Activated T-helper 2 cell treated with anti-CD3 and anti-CD28 coated beads, Interferon-gamma antibody, Interleukin-2, Interleukin-4, amounts not matched to agents 10 μg/mL and 5 μg/mL and 100 μg/mL, durations not matched to agents 14 hours and 24 hours and 36 hours (primary cell): ENCODE measurements at regions not wholly inside any gene's neighbourhood (a gene's known extent, or its start where the extent isn't known, plus 50 kb on each side); places are given as distances from the start of the nearest gene placed in this dataset.
"Not testable (repeated sequence)": the region's sequence is repeated elsewhere in the genome, so short reads cannot be mapped to it uniquely, and the experiment has no call there.

ENCODE experiments used
- DNase-seq: peaks from one replicate; pipeline ENCODE4 v3.0.0; 2021; ENCODE audit warnings: low spot score
- H3K27ac Mint-ChIP-seq: one replicate; pipeline ENCODE4 v1.8.0; 2021; ENCODE audit warnings: mixed read lengths
- H3K27me3 Mint-ChIP-seq: one replicate; pipeline ENCODE4 v1.8.0; 2021; ENCODE audit warnings: low read depth, mixed read lengths
- H3K36me3 Mint-ChIP-seq: one replicate; pipeline ENCODE4 v1.8.0; 2021; ENCODE audit warnings: low read depth, mixed read lengths
- H3K4me1 Mint-ChIP-seq: one replicate; pipeline ENCODE4 v1.8.0; 2021; ENCODE audit warnings: low read depth, mixed read lengths
- H3K4me3 Mint-ChIP-seq: one replicate; pipeline ENCODE4 v1.8.0; 2021; ENCODE audit warnings: low read depth, mild to moderate bottlenecking, moderate library complexity, mixed read lengths
- H3K9me3 Mint-ChIP-seq: one replicate; pipeline ENCODE4 v1.8.0; 2021; ENCODE audit warnings: mixed read lengths
- intact Hi-C: fragments of 100-400 bp; cut with micrococcal nuclease; formaldehyde crosslinking; loops from one replicate; pipeline ENCODE4 v1.15.1; 2023

GRCh38 chr9:71479621-71480020, 288.7 kb downstream of the CEMIP2 start:
- no peak overlapping the region for H3K27ac Mint-ChIP-seq
- DNase-seq: no peak
- H3K27me3 Mint-ChIP-seq: no peaks in the 10 kb centered on the region
- intact Hi-C loops: no loop called here
- no peaks in the 10 kb centered on the region for H3K9me3 Mint-ChIP-seq
- H3K4me3 Mint-ChIP-seq: no peak overlapping the region
- no peaks in the 10 kb centered on the region for H3K36me3 Mint-ChIP-seq
- no peaks in the 10 kb centered on the region for H3K4me1 Mint-ChIP-seq

- intact Hi-C loops: no loop called here
- Mint-ChIP-seq H3K4me3 (no peak overlapping the region), H3K36me3 (no peaks in the 10 kb centered on the region), H3K27ac (no peak overlapping the region), H3K9me3 (no peaks in the 10 kb centered on the region), H3K27me3 (peaks cover 3% of the 10 kb centered on the region), H3K4me1 (no peaks in the 10 kb centered on the region)
- no peak for DNase-seq
These were observed 295.9 kb downstream of the CEMIP2 start for GRCh38 chr9:71472400-71472799.

GRCh38 chr9:71465392-71465791, 302.9 kb downstream of the CEMIP2 start:
- DNase-seq: no peak
- no peaks in the 10 kb centered on the region for H3K4me1 Mint-ChIP-seq
- no peaks in the 10 kb centered on the region for H3K9me3 Mint-ChIP-seq
- intact Hi-C loops: no loop called here
- H3K27ac Mint-ChIP-seq: no peak overlapping the region
- no peaks in the 10 kb centered on the region for H3K36me3 Mint-ChIP-seq
- H3K4me3 Mint-ChIP-seq: no peak overlapping the region
- no peaks in the 10 kb centered on the region for H3K27me3 Mint-ChIP-seq

- Mint-ChIP-seq H3K9me3 (no peaks in the 10 kb centered on the region), H3K27ac (no peak overlapping the region), H3K4me1 (no peaks in the 10 kb centered on the region), H3K36me3 (no peaks in the 10 kb centered on the region), H3K4me3 (no peak overlapping the region), H3K27me3 (no peaks in the 10 kb centered on the region)
- intact Hi-C loops: no loop called here
- DNase-seq: no peak
These were observed 309.2 kb downstream of the CEMIP2 start for GRCh38 chr9:71459082-71459481.

- Mint-ChIP-seq H3K4me3 (peak overlapping the region; percentile 17), H3K27me3 (peaks cover 30% of the 10 kb centered on the region), H3K4me1 (peaks cover 2% of the 10 kb centered on the region), H3K36me3 (no peaks in the 10 kb centered on the region), H3K9me3 (no peaks in the 10 kb centered on the region), H3K27ac (no peak overlapping the region)
- intact Hi-C loops: no loop called here
- peak; percentile 29 for DNase-seq
These were observed 321.6 kb downstream of the CEMIP2 start for GRCh38 chr9:71446473-71447411.

GRCh38 chr9:71446106-71446472, 322.2 kb downstream of the CEMIP2 start:
- H3K4me1 Mint-ChIP-seq: peaks cover 2% of the 10 kb centered on the region
- peaks cover 30% of the 10 kb centered on the region for H3K27me3 Mint-ChIP-seq
- no peaks in the 10 kb centered on the region for H3K36me3 Mint-ChIP-seq
- no peak overlapping the region for H3K27ac Mint-ChIP-seq
- intact Hi-C loops: no loop called here
- H3K4me3 Mint-ChIP-seq: no peak overlapping the region
- H3K9me3 Mint-ChIP-seq: no peaks in the 10 kb centered on the region
- no peak for DNase-seq

GRCh38 chr9:71442937-71443336, 321.5 kb upstream of the TRPM3 start:
- intact Hi-C loops: no loop called here
- Mint-ChIP-seq H3K27ac (no peak overlapping the region), H3K4me3 (no peak overlapping the region), H3K4me1 (peaks cover 2% of the 10 kb centered on the region), H3K27me3 (peaks cover 25% of the 10 kb centered on the region), H3K9me3 (no peaks in the 10 kb centered on the region), H3K36me3 (no peaks in the 10 kb centered on the region)
- DNase-seq: no peak

GRCh38 chr9:71441266-71441665, 319.8 kb upstream of the TRPM3 start:
- Mint-ChIP-seq H3K27me3 (peaks cover 11% of the 10 kb centered on the region), H3K36me3 (no peaks in the 10 kb centered on the region), H3K27ac (no peak overlapping the region), H3K4me1 (no peaks in the 10 kb centered on the region), H3K4me3 (no peak overlapping the region), H3K9me3 (no peaks in the 10 kb centered on the region)
- intact Hi-C loops: no loop called here
- DNase-seq: no peak

GRCh38 chr9:71431931-71432330, 310.5 kb upstream of the TRPM3 start:
- Mint-ChIP-seq H3K27ac (no peak overlapping the region), H3K4me3 (no peak overlapping the region), H3K4me1 (no peaks in the 10 kb centered on the region), H3K27me3 (no peaks in the 10 kb centered on the region), H3K9me3 (no peaks in the 10 kb centered on the region), H3K36me3 (no peaks in the 10 kb centered on the region)
- intact Hi-C loops: no loop called here
- DNase-seq: no peak

GRCh38 chr9:71407341-71407740, 285.9 kb upstream of the TRPM3 start:
- H3K4me1 Mint-ChIP-seq, intact Hi-C loops, DNase-seq, H3K27me3 Mint-ChIP-seq, H3K27ac Mint-ChIP-seq, H3K36me3 Mint-ChIP-seq, H3K4me3 Mint-ChIP-seq, H3K9me3 Mint-ChIP-seq: not testable (repeated sequence)

GRCh38 chr9:71403106-71403505, 281.7 kb upstream of the TRPM3 start:
- Mint-ChIP-seq H3K27me3 (no peaks in the 10 kb centered on the region), H3K4me3 (no peak overlapping the region), H3K27ac (no peak overlapping the region), H3K36me3 (no peaks in the 10 kb centered on the region), H3K9me3 (no peaks in the 10 kb centered on the region), H3K4me1 (no peaks in the 10 kb centered on the region)
- intact Hi-C loops: no loop called here
- DNase-seq: no peak

- intact Hi-C loops: no loop called here
- H3K9me3 Mint-ChIP-seq: no peaks in the 10 kb centered on the region
- no peaks in the 10 kb centered on the region for H3K36me3 Mint-ChIP-seq
- H3K27me3 Mint-ChIP-seq: no peaks in the 10 kb centered on the region
- DNase-seq: no peak
- no peak overlapping the region for H3K4me3 Mint-ChIP-seq
- H3K27ac Mint-ChIP-seq: no peak overlapping the region
- H3K4me1 Mint-ChIP-seq: no peaks in the 10 kb centered on the region
These were observed 271.6 kb upstream of the TRPM3 start for GRCh38 chr9:71393005-71393404.

- H3K27me3 Mint-ChIP-seq: no peaks in the 10 kb centered on the region
- no peaks in the 10 kb centered on the region for H3K9me3 Mint-ChIP-seq
- no peaks in the 10 kb centered on the region for H3K4me1 Mint-ChIP-seq
These were observed 262.9 kb upstream of the TRPM3 start for GRCh38 chr9:71384343-71384742.

More at GRCh38 chr9:71384343-71384742, 262.9 kb upstream of the TRPM3 start:
- DNase-seq: no peak
- H3K27ac Mint-ChIP-seq: no peak overlapping the region
- H3K4me3 Mint-ChIP-seq: no peak overlapping the region
- H3K36me3 Mint-ChIP-seq: no peaks in the 10 kb centered on the region
- intact Hi-C loops: no loop called here
